Astrocyte of the spinal cord (primary cell): ENCODE measurements at regions not wholly inside any gene's neighbourhood (a gene's known extent, or its start where the extent isn't known, plus 50 kb on each side); places are given as distances from the start of the nearest gene placed in this dataset.

Source experiments
- DNase-seq: peaks from one replicate; pipeline ENCODE4 v3.0.0; 2011; ENCODE audit warnings: low read depth, low spot score
- H3K4me3 ChIP-seq: 2 replicates; pipeline ENCODE4 v1.5.1; 2011; ENCODE audit warnings: low read depth, mild to moderate bottlenecking, low read length, moderate library complexity
- CTCF ChIP-seq: IDR thresholded peaks from 2 replicates; pipeline ENCODE4 v1.5.1; 2012; ENCODE audit warnings: low read depth, mild to moderate bottlenecking, low read length, inconsistent platforms
- in situ Hi-C: cut with HindIII; loops from 2 replicates; pipeline ENCODE4 v1.10.0; 2017; ENCODE audit warnings: low sequenced_read_pairs

- in situ Hi-C loops: no loop called here
- TF ChIP-seq CTCF: no peak
Observed at GRCh38 chr4:81712714-81713113, 241.0 kb upstream of the RASGEF1B start.

GRCh38 chr4:81704461-81704860 lies 232.8 kb upstream of the RASGEF1B start:
- in situ Hi-C loops: no loop called here
- no peak for TF ChIP-seq CTCF
- DNase-seq: no peak
- H3K4me3 ChIP-seq: no peak overlapping the region

More at GRCh38 chr4:81712714-81713113, 241.0 kb upstream of the RASGEF1B start:
- no peak for DNase-seq
- no peak overlapping the region for H3K4me3 ChIP-seq

DNA sequence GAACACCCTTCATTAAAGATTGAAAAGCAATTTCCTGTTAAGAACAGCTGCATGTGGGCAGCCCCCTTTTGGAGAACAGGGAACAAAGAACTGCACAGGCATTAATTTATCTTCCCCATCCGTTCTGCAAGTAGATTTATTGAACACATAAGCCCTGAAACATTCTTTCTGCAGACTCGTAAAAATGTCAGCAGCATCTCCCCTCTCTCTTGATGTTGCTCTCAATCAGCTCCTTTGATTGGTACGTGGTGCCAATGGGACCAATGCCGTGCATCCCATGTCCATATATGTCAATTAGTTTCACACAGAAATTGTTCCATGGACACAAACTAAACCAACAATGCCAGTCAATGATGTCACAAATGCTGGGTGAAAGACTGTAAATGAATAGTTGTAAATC lies 228.5 kb upstream of the RASGEF1B start:
- in situ Hi-C loops: no loop called here
- H3K4me3 ChIP-seq: no peak overlapping the region
- no peak for DNase-seq
- no peak for TF ChIP-seq CTCF

DNA sequence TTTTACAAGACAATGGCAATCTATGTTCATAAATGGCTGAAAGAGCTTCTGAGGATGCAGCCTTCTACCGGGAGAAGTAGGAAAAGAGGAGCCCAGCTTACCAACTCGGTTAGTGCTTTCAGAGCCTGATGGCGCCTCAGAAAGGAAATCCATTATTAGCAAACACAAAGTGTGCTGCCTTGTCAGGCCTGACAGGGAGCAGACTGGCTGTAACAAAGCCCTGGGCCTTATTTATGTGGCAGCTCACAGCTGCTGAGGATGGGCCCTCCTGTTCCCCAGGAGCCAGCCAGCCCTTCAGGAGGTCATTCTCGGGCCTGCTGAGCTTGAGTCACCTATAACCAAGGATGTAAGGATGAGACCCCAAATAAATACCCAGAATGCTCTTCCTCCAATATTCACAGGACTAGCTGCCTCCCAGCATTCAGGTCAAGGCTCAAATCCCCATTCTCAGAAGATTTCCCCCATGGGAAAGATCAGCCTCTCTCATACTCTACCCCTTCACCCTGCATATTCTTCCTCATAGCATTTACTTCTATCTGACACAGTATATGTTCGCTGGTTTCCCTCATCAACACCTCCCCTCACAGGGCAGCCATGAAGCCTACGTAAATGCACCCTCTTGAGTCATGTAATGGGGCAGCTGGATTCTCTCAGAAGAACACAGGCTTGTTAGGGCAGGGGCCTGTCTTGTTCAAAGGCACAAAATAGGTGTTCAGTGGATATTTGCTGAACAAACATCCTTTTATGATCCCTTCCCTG lies 227.0 kb upstream of the RASGEF1B start:
- TF ChIP-seq CTCF: no peak
- DNase-seq: no peak
- no peak overlapping the region for H3K4me3 ChIP-seq
- in situ Hi-C loops: no loop called here

- in situ Hi-C loops: no loop called here
- TF ChIP-seq CTCF: no peak
- H3K4me3 ChIP-seq: no peak overlapping the region
- DNase-seq: no peak
Observed at GRCh38 chr4:81694176-81694913, 222.6 kb upstream of the RASGEF1B start.

GRCh38 chr4:81690871-81691270 lies 219.2 kb upstream of the RASGEF1B start:
- in situ Hi-C loops: no loop called here
- TF ChIP-seq CTCF: no peak
- no peak overlapping the region for H3K4me3 ChIP-seq
- DNase-seq: no peak
